OCI-LY3 (cell line): ENCODE measurements at regions not wholly inside any gene's neighbourhood (a gene's known extent, or its start where the extent isn't known, plus 50 kb on each side); places are given as distances from the start of the nearest gene placed in this dataset.

Experiments
- EZH2phosphoT487 ChIP-seq: fragments of 200-600 bp; shearing (Covaris generic); IDR thresholded peaks from 2 replicates; pipeline ENCODE4 v1.6.1; 2018; ENCODE audit warnings: antibody characterized with exemption, mixed run types, low read depth
- TF ChIP-seq, protein P1 (sequence below): fragments of 200-600, 300-600 bp; sonication (generic); IDR thresholded peaks from 2 replicates; pipeline ENCODE4 v1.5.1; 2014; ENCODE audit warnings: antibody characterized with exemption, low read length, low read depth

DNA sequence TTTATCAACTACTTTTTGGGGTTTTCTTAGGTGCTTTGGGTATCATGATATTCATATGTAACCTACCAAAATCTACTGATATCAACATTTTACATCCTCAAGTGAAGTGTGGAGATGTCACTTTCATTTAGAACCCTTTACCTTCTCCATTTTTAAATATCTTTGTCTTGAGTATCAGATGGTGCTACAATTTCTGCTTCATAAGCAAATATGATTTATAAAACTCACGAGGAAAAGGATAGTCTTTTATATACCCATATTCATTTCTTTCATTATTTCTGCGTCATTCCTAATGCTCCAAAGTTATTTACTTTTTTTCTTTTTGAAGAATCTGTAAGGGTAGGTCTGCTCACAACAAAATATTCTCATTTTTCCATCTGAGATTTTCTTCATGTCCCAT lies 991.7 kb downstream of the CDH11 start:
- TF ChIP-seq, protein P1, sequence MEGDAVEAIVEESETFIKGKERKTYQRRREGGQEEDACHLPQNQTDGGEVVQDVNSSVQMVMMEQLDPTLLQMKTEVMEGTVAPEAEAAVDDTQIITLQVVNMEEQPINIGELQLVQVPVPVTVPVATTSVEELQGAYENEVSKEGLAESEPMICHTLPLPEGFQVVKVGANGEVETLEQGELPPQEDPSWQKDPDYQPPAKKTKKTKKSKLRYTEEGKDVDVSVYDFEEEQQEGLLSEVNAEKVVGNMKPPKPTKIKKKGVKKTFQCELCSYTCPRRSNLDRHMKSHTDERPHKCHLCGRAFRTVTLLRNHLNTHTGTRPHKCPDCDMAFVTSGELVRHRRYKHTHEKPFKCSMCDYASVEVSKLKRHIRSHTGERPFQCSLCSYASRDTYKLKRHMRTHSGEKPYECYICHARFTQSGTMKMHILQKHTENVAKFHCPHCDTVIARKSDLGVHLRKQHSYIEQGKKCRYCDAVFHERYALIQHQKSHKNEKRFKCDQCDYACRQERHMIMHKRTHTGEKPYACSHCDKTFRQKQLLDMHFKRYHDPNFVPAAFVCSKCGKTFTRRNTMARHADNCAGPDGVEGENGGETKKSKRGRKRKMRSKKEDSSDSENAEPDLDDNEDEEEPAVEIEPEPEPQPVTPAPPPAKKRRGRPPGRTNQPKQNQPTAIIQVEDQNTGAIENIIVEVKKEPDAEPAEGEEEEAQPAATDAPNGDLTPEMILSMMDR, result no peak
- TF ChIP-seq EZH2phosphoT487, result no peak
